ENCODE measurements at regions not wholly inside any gene's neighbourhood (a gene's known extent, or its start where the extent isn't known, plus 50 kb on each side); places are given as distances from the start of the nearest gene placed in this dataset.
"Not testable (repeated sequence)": the region's sequence is repeated elsewhere in the genome, so short reads cannot be mapped to it uniquely, and the experiment has no call there.

GRCh38 chr18:70576276-70577022 is 287.6 kb downstream of the SOCS6 start:
- no peak overlapping the region for H3K4me3 ChIP-seq (ENCODE audit: control insufficient read depth, low read depth, low read length)
- TF ChIP-seq, protein P1, sequence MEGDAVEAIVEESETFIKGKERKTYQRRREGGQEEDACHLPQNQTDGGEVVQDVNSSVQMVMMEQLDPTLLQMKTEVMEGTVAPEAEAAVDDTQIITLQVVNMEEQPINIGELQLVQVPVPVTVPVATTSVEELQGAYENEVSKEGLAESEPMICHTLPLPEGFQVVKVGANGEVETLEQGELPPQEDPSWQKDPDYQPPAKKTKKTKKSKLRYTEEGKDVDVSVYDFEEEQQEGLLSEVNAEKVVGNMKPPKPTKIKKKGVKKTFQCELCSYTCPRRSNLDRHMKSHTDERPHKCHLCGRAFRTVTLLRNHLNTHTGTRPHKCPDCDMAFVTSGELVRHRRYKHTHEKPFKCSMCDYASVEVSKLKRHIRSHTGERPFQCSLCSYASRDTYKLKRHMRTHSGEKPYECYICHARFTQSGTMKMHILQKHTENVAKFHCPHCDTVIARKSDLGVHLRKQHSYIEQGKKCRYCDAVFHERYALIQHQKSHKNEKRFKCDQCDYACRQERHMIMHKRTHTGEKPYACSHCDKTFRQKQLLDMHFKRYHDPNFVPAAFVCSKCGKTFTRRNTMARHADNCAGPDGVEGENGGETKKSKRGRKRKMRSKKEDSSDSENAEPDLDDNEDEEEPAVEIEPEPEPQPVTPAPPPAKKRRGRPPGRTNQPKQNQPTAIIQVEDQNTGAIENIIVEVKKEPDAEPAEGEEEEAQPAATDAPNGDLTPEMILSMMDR (IDR thresholded peaks at IDR 0.05; ENCODE audit: control insufficient read depth, insufficient read depth, low read depth, low read length, missing control alignments), result no peak
- DNase-seq (ENCODE audit: low read depth), result no peak

DNA sequence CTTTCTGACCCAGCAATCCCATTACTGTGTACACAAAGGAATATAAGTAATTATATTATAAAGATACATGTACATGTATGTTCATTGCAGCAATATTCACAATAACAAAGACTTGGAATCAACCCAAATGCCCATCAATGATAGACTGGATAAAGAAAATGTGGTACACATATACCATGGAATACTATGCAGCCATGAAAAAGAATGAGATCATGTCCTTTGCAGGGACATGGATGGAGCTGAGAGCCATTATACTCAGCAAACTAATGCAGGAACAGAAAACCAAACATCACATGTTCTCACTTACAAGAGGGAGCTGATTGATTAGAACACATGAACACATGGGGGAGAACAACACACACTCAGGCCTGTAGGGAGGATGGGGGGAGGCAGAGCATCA is 286.1 kb downstream of the SOCS6 start:
- not testable (repeated sequence) for DNase-seq (ENCODE audit: low read depth)

DNA sequence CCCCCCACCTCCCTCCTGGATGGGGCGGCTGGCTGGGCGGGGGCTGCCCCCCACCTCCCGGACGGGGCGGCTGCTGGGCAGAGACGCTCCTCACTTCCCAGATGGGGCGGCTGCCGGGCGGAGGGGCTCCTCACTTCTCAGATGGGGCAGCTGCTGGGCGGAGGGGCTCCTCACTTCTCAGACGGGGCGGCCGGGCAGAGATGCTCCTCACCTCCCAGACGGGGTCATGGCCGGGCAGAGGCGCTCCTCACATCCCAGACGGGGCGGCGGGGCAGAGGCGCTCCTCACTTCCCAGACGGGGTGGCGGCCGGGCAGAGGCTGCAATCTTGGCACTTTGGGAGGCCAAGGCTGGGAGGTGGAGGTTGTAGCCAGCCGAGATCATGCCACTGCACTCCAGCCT is 280.8 kb downstream of the SOCS6 start:
- not testable (repeated sequence) for DNase-seq (ENCODE audit: low read depth); H3K4me3 ChIP-seq (ENCODE audit: control insufficient read depth, low read depth, low read length)

More for the DNA sequence above, 286.1 kb downstream of the SOCS6 start:
- H3K4me3 ChIP-seq (ENCODE audit: control insufficient read depth, low read depth, low read length), result not testable (repeated sequence)

DNA sequence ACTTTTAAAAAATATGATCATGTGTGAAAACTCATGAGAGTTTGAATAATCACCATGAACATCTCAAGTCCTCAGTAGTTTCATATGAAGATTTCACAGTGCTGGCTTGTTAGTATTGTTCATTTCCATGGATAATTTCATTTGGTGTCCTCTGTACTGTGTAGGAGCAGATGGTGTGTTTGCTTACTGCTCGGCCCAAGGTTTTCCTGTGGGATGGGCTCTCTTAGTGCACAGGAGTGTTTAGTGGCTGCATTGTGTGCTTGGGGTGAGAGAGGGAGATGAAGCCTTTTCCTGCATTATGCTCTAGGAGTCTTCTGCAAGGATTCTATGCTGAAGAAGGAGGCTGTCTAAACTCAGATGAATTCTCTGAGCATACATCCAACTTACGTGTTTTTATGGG is 270.6 kb downstream of the SOCS6 start:
- TF ChIP-seq, protein P1 (IDR thresholded peaks at IDR 0.05; ENCODE audit: control insufficient read depth, insufficient read depth, low read depth, low read length, missing control alignments), result no peak
- no peak for DNase-seq (ENCODE audit: low read depth)
- H3K4me3 ChIP-seq (ENCODE audit: control insufficient read depth, low read depth, low read length), result no peak overlapping the region

DNA sequence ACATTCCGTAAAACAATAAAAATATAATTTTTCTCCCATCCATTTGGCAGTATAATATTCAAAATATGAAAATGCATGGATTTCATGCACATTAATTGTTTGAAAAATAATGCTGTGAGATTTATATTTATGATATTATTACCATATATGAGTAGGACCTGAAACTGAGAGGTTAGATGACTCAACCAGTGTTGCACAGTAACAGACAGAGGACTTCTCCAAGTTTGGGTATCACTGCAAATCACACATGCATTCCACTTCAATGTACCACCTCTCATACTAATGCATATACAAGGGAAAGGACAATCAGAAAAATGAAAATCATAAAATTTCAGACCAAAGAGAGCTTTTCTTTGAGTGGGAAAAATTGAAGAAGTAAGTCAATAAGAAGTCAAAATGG is 269.5 kb downstream of the SOCS6 start:
- TF ChIP-seq, protein P1 (IDR thresholded peaks at IDR 0.05; ENCODE audit: control insufficient read depth, insufficient read depth, low read depth, low read length, missing control alignments), result no peak
- DNase-seq (ENCODE audit: low read depth), result no peak
- H3K4me3 ChIP-seq (ENCODE audit: control insufficient read depth, low read depth, low read length), result no peak overlapping the region

- TF ChIP-seq, protein P1 (IDR thresholded peaks at IDR 0.05; ENCODE audit: control insufficient read depth, insufficient read depth, low read depth, low read length, missing control alignments), result no peak
- DNase-seq (ENCODE audit: low read depth), result no peak
- no peak overlapping the region for H3K4me3 ChIP-seq (ENCODE audit: control insufficient read depth, low read depth, low read length)
Observed at GRCh38 chr18:70554854-70555445, 266.1 kb downstream of the SOCS6 start.

GRCh38 chr18:70553936-70554260 is 265.1 kb downstream of the SOCS6 start:
- no peak overlapping the region for H3K4me3 ChIP-seq (ENCODE audit: control insufficient read depth, low read depth, low read length)
- DNase-seq (ENCODE audit: low read depth), result no peak
- TF ChIP-seq, protein P1 (IDR thresholded peaks at IDR 0.05; ENCODE audit: control insufficient read depth, insufficient read depth, low read depth, low read length, missing control alignments), result no peak
